ENCODE measurements at regions not wholly inside any gene's neighbourhood (a gene's known extent, or its start where the extent isn't known, plus 50 kb on each side); places are given as distances from the start of the nearest gene placed in this dataset.

DNA sequence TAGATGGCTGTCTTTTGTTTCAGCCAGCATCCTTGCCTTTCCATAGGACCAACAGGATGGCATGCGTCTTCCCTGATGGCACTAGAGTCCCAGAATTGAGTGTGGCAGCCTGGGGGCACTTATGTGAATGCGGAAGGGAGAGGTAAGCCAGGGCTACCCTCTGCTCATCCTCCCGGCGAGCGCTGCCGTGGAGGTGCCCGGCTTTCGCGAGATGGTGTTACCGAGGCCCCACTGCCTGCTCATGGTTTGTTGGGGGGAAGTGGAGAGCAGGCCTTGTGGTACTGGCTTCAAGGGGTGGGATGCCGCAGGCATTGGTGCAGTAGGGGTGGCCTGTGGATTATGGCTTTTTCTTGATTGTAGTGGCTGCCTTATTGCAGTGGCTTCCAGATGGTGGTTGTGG lies 174.3 kb downstream of the AACS start:
- peaks cover 6% of the 10 kb centered on the region for H3K27me3 Mint-ChIP-seq
- no peak overlapping the region for H3K27ac Mint-ChIP-seq
- no peaks in the 10 kb centered on the region for H3K36me3 Mint-ChIP-seq
- no peak for DNase-seq
- CTCF ChIA-PET = no interaction called here
- no peak for ATAC-seq
- no peaks in the 10 kb centered on the region for H3K4me1 Mint-ChIP-seq
- H3K4me3 Mint-ChIP-seq = no peak overlapping the region
- no peaks in the 10 kb centered on the region for H3K9me3 Mint-ChIP-seq (ENCODE audit: low read depth)

DNA sequence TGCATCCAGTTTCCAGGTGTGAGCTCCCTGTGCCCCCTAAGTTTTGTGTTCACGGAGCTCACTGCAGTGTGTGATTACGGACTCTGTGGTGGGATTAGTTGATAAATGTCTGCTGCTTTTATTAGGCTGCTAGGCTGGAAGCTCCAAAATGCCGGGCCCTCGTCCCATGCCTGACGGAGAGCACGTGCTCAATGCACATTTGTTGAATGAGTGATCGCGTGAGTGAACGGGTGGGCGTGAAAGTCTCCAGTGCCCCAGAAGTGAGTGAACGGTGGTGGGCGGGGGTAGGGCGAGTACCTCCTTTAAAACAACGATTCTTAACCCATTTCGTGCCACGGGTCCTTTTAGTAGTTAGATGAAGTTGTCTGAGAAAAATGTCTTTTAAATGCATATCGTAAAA lies 175.5 kb downstream of the AACS start:
- no peak overlapping the region for H3K4me3 Mint-ChIP-seq
- ATAC-seq (no peak), DNase-seq (no peak)
- H3K9me3 Mint-ChIP-seq (ENCODE audit: low read depth) = no peaks in the 10 kb centered on the region
- H3K4me1 Mint-ChIP-seq = no peaks in the 10 kb centered on the region
- no peak overlapping the region for H3K27ac Mint-ChIP-seq
- no peaks in the 10 kb centered on the region for H3K36me3 Mint-ChIP-seq
- H3K27me3 Mint-ChIP-seq = peaks cover 6% of the 10 kb centered on the region
- CTCF ChIA-PET = no interaction called here

DNA sequence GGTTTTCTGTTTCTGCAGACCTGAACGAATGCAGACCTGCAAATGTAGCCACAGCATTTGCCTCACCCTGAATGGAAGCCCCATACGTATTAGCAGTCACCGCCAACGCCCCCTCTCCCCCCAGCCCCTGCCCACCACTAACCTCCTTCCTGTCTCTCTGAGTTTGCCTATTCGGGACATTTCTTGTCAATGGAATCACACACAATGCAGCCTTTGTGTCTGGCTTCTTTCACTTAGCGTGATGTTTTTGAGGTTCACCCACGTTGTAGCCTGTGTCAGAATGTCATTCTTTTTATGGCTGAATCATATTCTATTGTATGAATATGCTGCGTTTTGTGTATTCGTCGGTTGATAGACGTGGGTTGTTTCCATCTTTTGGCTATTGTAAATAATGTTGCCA lies 178.6 kb downstream of the AACS start:
- Mint-ChIP-seq H3K4me3 (no peak overlapping the region), H3K9me3 (ENCODE audit: low read depth) (no peaks in the 10 kb centered on the region), H3K36me3 (no peaks in the 10 kb centered on the region), H3K27me3 (peaks cover 12% of the 10 kb centered on the region), H3K27ac (no peak overlapping the region), H3K4me1 (no peaks in the 10 kb centered on the region)
- CTCF ChIA-PET = no interaction called here
- ATAC-seq (no peak), DNase-seq (no peak)

DNA sequence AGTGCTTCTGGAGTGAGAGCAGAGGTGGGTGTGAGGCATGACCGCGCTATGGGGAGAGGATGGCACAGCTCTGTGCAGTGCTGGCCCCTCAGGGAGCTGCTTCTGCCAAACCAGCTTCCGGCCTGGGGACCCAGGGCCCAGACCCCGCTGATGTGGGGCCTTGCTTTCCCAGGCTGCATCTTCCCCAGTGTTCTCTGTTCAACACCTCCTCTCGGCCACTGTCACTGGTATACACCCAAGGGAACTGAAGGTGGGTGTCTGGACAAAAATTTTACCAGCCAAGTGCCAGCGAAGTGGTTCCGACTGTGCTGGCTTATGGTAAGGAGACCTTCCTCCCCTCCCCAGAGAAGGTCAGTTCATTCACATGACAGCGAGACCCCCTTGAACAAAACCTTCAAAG lies 179.1 kb downstream of the AACS start:
- Mint-ChIP-seq H3K4me1 (no peaks in the 10 kb centered on the region), H3K27me3 (peaks cover 12% of the 10 kb centered on the region), H3K36me3 (no peaks in the 10 kb centered on the region), H3K4me3 (no peak overlapping the region), H3K9me3 (ENCODE audit: low read depth) (no peaks in the 10 kb centered on the region), H3K27ac (no peak overlapping the region)
- DNase-seq (no peak), ATAC-seq (no peak)
- CTCF ChIA-PET = no interaction called here

DNA sequence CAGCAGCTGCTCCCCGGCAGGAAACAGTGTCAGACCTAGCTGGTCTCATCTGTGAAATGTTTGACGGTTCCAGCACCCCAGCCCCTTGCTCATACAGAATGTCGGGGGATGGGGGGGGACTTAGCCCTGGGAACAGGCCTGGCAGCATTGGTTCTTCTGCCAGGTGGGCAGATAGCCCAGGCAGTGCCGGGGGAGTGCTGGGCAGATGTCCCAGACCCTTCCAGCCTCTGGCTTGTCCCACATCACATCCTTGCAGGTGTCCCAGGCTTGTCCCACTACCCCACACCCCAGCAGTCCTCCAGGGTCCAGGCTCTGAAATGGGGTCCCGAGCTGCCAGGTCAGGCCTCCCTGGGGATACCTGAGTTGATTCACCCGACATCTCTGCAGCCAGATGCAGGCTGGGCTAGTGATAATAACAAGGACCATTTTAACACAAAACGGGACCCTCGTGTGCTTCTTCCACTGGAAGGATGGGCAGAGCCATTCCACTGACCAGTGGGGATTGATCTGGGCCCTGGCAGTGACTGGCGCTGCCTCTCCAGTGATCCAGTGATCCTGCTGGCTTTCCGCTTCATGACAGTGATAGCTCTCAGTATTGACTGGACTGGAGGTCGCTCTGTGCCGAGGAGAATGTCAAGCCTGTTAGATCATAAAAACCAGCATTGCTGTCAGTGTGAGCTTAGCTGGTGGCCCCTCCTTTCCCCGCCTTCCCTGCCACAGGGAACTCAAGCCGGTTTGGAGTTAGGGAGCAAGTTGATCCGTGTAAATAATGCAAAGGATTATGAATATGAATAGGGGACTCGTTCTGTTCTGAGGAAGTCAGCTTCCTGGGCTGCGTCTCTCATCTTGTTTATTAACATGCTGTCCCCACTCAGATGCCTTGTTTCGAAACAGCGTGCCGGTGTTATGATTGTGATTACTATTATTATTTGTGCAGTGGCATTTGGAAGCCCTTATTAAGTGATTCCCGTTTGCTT lies 180.6 kb downstream of the AACS start:
- CTCF ChIA-PET = interaction anchor here (0.6 kb wide), 1 partner anchor 8 kb away, joined by 4 read pairs; no protein-coding TSS in a partner anchor
- DNase-seq (no peak), ATAC-seq (no peak)
- no peaks in the 10 kb centered on the region for H3K36me3 Mint-ChIP-seq
- no peak overlapping the region for H3K4me3 Mint-ChIP-seq
- no peaks in the 10 kb centered on the region for H3K4me1 Mint-ChIP-seq
- no peak overlapping the region for H3K27ac Mint-ChIP-seq
- H3K9me3 Mint-ChIP-seq (ENCODE audit: low read depth) = no peaks in the 10 kb centered on the region
- H3K27me3 Mint-ChIP-seq = peaks cover 11% of the 10 kb centered on the region

DNA sequence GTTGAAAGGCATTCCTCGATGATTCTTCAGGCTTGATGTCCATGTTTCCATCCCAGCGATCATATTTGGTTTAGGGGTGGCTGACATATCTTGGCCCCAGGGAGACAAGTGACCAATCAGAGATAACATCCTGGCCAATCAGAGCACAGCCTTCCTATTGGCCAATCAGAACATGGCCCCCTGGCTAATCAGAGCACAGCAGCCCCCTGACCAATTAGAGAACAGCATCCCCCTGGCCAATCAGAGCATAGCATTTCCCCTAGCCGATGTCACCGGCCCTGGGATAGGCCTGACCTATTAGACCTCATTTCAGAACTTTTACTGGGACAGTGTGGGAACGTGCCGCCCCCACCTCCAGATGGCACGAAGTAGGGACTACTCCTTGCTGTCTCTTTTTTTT lies 182.2 kb downstream of the AACS start:
- CTCF ChIA-PET = no interaction called here
- Mint-ChIP-seq H3K9me3 (ENCODE audit: low read depth) (no peaks in the 10 kb centered on the region), H3K4me3 (no peak overlapping the region), H3K36me3 (no peaks in the 10 kb centered on the region), H3K27me3 (peaks cover 12% of the 10 kb centered on the region), H3K4me1 (no peaks in the 10 kb centered on the region), H3K27ac (no peak overlapping the region)
- no peak for DNase-seq
- ATAC-seq = no peak

DNA sequence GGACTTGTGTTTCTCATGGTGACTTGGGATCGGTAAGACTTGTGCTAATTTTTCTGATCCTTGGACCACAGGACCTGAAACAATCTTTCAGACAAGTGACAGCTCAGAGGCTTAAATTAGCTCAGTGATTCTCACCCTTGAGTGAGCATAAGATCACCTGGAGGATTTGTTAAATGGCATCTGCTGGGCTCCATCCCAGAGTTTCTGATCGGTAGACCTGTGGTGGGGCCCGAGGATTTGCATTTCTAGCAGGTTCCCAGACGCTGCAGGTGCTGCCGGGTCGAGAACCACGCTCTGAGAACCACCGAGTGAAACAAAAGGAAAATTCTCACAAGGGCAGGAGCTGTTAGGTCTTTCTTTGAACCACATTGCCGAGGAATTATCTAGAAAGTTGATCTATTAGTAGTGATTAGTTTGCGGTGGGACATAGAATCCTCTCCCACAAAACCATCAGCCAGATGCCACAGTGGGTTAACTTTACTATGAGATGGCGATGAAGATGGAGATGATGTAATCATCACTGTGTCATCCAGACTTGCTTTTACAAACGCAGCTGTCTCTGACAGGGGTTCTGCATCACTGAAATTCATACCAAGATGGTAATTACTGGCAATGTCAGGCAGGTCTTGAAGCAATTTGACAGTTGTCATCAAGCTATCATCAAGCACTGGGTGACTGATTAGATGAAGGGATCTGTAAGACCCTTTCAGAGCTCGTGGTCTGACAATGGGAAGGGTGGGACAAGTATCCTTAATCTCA lies 184.0 kb downstream of the AACS start:
- Mint-ChIP-seq H3K4me1 (no peaks in the 10 kb centered on the region), H3K27me3 (peaks cover 12% of the 10 kb centered on the region), H3K4me3 (no peak overlapping the region), H3K9me3 (ENCODE audit: low read depth) (no peaks in the 10 kb centered on the region), H3K36me3 (no peaks in the 10 kb centered on the region), H3K27ac (no peak overlapping the region)
- ATAC-seq = no peak
- DNase-seq = no peak
- CTCF ChIA-PET = no interaction called here

DNA sequence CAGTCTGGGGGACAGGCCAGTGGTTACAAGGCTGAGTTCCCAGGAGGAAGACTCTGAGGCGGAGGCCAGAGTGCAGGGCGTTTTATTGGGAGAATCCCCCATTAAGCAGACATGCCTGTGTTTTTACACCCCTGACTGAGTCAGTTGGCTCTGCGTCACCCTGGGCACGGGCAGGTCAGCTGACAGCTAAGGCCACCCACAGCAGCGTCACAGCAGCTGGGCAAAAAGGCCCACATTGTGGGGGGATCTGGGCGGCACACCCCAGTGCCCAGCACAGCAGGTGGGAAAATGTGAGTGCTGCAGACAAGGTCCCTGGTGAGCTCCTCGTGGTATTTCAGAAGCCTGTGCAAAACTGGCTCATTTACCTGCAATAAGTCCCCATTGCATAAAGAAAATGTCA lies 184.7 kb downstream of the AACS start:
- H3K4me1 Mint-ChIP-seq = no peaks in the 10 kb centered on the region
- no peaks in the 10 kb centered on the region for H3K9me3 Mint-ChIP-seq (ENCODE audit: low read depth)
- H3K36me3 Mint-ChIP-seq = no peaks in the 10 kb centered on the region
- CTCF ChIA-PET = no interaction called here
- peaks cover 12% of the 10 kb centered on the region for H3K27me3 Mint-ChIP-seq
- H3K27ac Mint-ChIP-seq = no peak overlapping the region
- H3K4me3 Mint-ChIP-seq = no peak overlapping the region
- DNase-seq (no peak), ATAC-seq (no peak)

DNA sequence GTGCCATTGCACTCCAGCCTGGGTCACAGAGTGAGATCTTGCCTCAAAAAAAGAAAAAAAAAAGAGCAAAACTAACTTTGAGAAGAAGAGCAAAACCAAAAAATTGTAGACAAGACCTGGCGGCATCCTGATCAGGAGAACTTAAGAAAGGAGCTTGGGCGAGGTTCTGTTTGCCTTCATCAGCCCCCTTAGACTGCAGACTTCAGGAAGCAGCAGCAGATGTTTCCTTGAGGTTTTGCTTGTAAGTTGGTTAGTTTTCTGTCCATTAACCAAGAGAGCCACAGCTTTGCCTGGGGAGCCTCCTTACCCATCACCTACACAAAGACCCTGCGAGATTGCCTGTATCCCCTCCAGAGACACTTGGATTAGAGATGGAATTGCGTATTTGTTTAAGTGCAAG lies 189.0 kb downstream of the AACS start:
- H3K4me3 Mint-ChIP-seq = no peak overlapping the region
- ATAC-seq = no peak
- no peak for DNase-seq
- no peaks in the 10 kb centered on the region for H3K9me3 Mint-ChIP-seq (ENCODE audit: low read depth)
- H3K4me1 Mint-ChIP-seq = no peaks in the 10 kb centered on the region
- CTCF ChIA-PET = interaction anchor here (0.7 kb wide), 1 partner anchor 8 kb away, joined by 4 read pairs; no protein-coding TSS in a partner anchor
- no peaks in the 10 kb centered on the region for H3K36me3 Mint-ChIP-seq
- H3K27me3 Mint-ChIP-seq = peaks cover 2% of the 10 kb centered on the region
- H3K27ac Mint-ChIP-seq = no peak overlapping the region

DNA sequence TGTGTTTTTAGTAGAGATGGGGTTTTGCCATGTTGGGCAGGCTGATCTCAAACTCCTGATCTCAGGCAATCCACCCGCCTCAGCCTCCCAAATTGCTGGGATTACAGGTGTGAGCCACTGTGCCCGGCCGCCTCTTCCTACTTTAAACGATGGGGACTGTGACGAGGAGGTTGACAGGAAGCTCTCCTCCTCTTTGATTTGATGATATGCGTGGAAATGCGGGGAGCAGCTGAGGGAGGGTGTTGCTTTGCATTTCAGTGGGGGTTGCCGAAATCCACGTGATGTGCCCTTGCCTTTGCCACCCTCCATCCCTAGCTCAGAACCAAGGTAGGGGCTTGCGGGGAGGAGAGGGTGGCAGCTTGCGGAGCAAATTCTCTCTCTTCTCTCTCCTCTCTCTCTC lies 189.6 kb downstream of the AACS start:
- CTCF ChIA-PET = no interaction called here
- no peaks in the 10 kb centered on the region for H3K36me3 Mint-ChIP-seq
- H3K9me3 Mint-ChIP-seq (ENCODE audit: low read depth) = no peaks in the 10 kb centered on the region
- no peak overlapping the region for H3K27ac Mint-ChIP-seq
- no peak overlapping the region for H3K4me3 Mint-ChIP-seq
- no peak for DNase-seq
- H3K4me1 Mint-ChIP-seq = no peaks in the 10 kb centered on the region
- no peak for ATAC-seq
- peaks cover 2% of the 10 kb centered on the region for H3K27me3 Mint-ChIP-seq

DNA sequence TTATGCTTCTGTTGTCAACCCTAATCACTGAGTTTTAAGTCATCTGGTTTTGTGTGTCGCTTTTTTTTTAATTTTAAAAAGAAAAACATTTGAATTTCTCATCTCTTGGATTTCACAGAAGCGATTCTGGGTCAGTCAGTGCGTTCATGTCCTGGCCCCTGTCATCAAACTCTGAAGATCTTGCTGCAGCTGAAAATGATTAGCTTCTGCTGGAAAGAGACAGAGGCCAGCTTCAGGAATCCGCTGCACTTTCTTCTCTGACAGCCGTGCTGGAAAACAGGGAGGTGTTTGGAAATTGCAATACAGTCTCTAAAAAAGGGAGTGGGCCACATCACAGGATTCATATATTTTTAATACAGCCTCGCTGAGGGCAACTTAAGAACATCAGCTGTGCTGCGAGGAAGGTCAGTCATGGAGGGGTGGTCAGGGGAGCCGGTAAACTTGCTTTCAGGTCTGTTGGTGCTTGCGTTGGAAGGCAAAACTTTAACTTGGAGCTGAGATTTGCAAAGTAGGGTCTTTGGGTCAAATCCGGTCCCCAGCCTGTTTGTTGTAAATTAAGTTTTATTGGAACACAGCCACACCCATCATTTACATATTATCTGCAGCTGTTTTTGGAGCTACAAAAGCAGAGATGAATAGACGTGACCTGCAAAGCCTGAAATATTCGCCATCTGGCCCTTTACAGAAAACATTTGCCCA lies 190.8 kb downstream of the AACS start:
- H3K4me3 Mint-ChIP-seq = no peak overlapping the region
- H3K36me3 Mint-ChIP-seq = no peaks in the 10 kb centered on the region
- no peak for DNase-seq
- H3K27me3 Mint-ChIP-seq = no peaks in the 10 kb centered on the region
- no peaks in the 10 kb centered on the region for H3K4me1 Mint-ChIP-seq
- no peak for ATAC-seq
- no peaks in the 10 kb centered on the region for H3K9me3 Mint-ChIP-seq (ENCODE audit: low read depth)
- CTCF ChIA-PET = no interaction called here
- no peak overlapping the region for H3K27ac Mint-ChIP-seq

DNA sequence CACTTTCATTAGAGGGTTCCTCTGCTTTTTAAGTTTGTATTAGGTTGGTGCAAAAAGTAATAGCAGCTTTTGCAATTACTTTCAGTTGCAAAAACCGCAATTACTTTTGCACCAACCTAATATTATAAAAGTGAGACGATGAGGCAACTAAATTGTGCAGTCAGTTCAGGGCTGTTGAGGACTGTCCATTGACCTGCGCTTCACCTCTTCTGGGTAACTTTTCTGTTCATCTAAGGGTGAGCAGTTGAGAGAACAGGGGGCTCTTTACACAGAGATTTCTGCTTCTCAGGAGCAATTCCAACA lies 191.3 kb downstream of the AACS start:
- ATAC-seq (no peak), DNase-seq (no peak)
- no peaks in the 10 kb centered on the region for H3K4me1 Mint-ChIP-seq
- no peaks in the 10 kb centered on the region for H3K9me3 Mint-ChIP-seq (ENCODE audit: low read depth)
- H3K27me3 Mint-ChIP-seq = no peaks in the 10 kb centered on the region
- H3K4me3 Mint-ChIP-seq = no peak overlapping the region
- no peaks in the 10 kb centered on the region for H3K36me3 Mint-ChIP-seq
- CTCF ChIA-PET = no interaction called here
- H3K27ac Mint-ChIP-seq = no peak overlapping the region

DNA sequence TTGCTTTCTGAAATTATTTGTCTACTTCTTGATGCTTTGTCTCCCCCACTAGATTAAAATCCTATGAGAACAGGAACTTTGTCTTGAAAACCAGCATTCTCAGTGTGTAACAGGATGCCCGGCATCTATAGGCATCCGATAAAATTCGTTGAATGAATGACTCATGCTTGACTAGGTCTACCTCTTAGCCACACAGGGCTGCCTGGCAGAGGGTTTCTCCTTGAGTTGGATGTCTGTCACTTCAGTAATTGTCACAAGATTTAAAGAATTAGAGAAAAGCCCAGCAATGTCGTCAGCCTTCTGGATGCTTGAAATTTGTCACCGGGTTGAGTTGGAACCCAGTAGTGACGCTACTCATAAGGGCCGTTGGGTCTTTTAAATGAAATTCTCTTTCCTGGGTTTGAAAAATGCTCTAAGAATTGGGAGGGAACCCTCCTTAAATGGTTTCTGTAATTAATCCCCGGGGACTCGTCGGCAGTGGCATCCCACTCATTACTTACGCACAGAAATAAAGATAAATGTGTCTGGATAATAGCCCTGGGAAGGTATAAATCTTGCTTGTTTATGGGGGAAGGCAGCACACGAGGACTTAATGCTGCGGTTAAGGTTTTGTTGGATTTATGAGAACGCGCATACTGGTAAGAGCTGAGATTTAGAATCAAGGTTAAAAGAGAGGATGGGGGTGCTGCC lies 194.1 kb downstream of the AACS start:
- DNase-seq (no peak), ATAC-seq (no peak)
- H3K9me3 Mint-ChIP-seq (ENCODE audit: low read depth) = no peaks in the 10 kb centered on the region
- CTCF ChIA-PET = no interaction called here
- H3K4me3 Mint-ChIP-seq = no peak overlapping the region
- H3K36me3 Mint-ChIP-seq = no peaks in the 10 kb centered on the region
- no peaks in the 10 kb centered on the region for H3K27me3 Mint-ChIP-seq
- H3K27ac Mint-ChIP-seq = no peak overlapping the region
- no peaks in the 10 kb centered on the region for H3K4me1 Mint-ChIP-seq

All from activated CD8-positive, alpha-beta memory T cell treated with anti-CD3 and anti-CD28 coated beads, Interleukin-2, amount 10 ng/mL, durations not matched to agents 7 days and 5 days (primary cell).